ENCODE measurements at regions not wholly inside any gene's neighbourhood (a gene's known extent, or its start where the extent isn't known, plus 50 kb on each side); places are given as distances from the start of the nearest gene placed in this dataset.

GRCh38 chr17:69761767-69762321 is 313.2 kb upstream of the KCNJ16 start:
- CTCF ChIA-PET = no interaction called here
- POLR2A ChIA-PET = interaction anchor here (0.7 kb wide), 1 partner anchor 10 kb away, joined by 3 read pairs; no protein-coding TSS in a partner anchor
- no peak for DNase-seq
- Histone ChIP-seq H3K27ac (ENCODE audit: insufficient read depth in 1 of 2, low read depth in 1 of 2, low read length in 2 of 2, poor library complexity in 1 of 2, severe bottlenecking in 2 of 2) (no peak overlapping the region), H3K4me3 (ENCODE audit: control insufficient read depth in 1 of 7, extremely low read depth in 1 of 7, insufficient read depth in 4 of 7, low read depth in 2 of 7, low read length in 6 of 7) (no peak overlapping the region), H3K4me1 (ENCODE audit: control extremely low read depth in 1 of 4, control insufficient read depth in 4 of 4, insufficient read depth in 4 of 4, low read length in 3 of 4) (peaks cover 0 to 6% (median 0%) of the 10 kb centered on the region in 4 experiments), H3K27me3 (replicated peaks in 2 of 5; ENCODE audit: control insufficient read depth in 4 of 5, insufficient read depth in 5 of 5, low read length in 4 of 5) (no peaks in the 10 kb centered on the region), H3K36me3 (ENCODE audit: control insufficient read depth in 4 of 4, insufficient read depth in 4 of 4, low read length in 3 of 4) (no peaks in the 10 kb centered on the region), H3K9me3 (ENCODE audit: control extremely low read depth in 1 of 5, control insufficient read depth in 4 of 5, insufficient read depth in 2 of 5, low read depth in 1 of 5, low read length in 4 of 5) (no peaks in the 10 kb centered on the region)
- WGBS (ENCODE audit: insufficient coverage) = 95% methylated on average over 3 of the region's 4 CpGs

GRCh38 chr17:69762359-69762758 is 312.7 kb upstream of the KCNJ16 start:
- WGBS (ENCODE audit: insufficient coverage) = 83% methylated on average over 1 of the region's 1 CpG
- Histone ChIP-seq H3K4me1 (ENCODE audit: control extremely low read depth in 1 of 4, control insufficient read depth in 4 of 4, insufficient read depth in 4 of 4, low read length in 3 of 4) (peaks cover 0 to 6% (median 0%) of the 10 kb centered on the region in 4 experiments), H3K27ac (ENCODE audit: insufficient read depth in 1 of 2, low read depth in 1 of 2, low read length in 2 of 2, poor library complexity in 1 of 2, severe bottlenecking in 2 of 2) (no peak overlapping the region), H3K9me3 (ENCODE audit: control extremely low read depth in 1 of 5, control insufficient read depth in 4 of 5, insufficient read depth in 2 of 5, low read depth in 1 of 5, low read length in 4 of 5) (no peaks in the 10 kb centered on the region), H3K36me3 (ENCODE audit: control insufficient read depth in 4 of 4, insufficient read depth in 4 of 4, low read length in 3 of 4) (no peaks in the 10 kb centered on the region), H3K4me3 (ENCODE audit: control insufficient read depth in 1 of 7, extremely low read depth in 1 of 7, insufficient read depth in 4 of 7, low read depth in 2 of 7, low read length in 6 of 7) (no peak overlapping the region), H3K27me3 (replicated peaks in 2 of 5; ENCODE audit: control insufficient read depth in 4 of 5, insufficient read depth in 5 of 5, low read length in 4 of 5) (no peaks in the 10 kb centered on the region)
- ChIA-PET CTCF (no interaction called here), POLR2A (no interaction called here)
- DNase-seq = no peak

- H3K4me3 ChIP-seq (ENCODE audit: control insufficient read depth in 1 of 7, extremely low read depth in 1 of 7, insufficient read depth in 4 of 7, low read depth in 2 of 7, low read length in 6 of 7) = no peak overlapping the region
- DNase-seq = no peak
- no peaks in the 10 kb centered on the region for H3K27me3 ChIP-seq (replicated peaks in 2 of 5; ENCODE audit: control insufficient read depth in 4 of 5, insufficient read depth in 5 of 5, low read length in 4 of 5)
- no peaks in the 10 kb centered on the region for H3K36me3 ChIP-seq (ENCODE audit: control insufficient read depth in 4 of 4, insufficient read depth in 4 of 4, low read length in 3 of 4)
- H3K9me3 ChIP-seq (ENCODE audit: control extremely low read depth in 1 of 5, control insufficient read depth in 4 of 5, insufficient read depth in 2 of 5, low read depth in 1 of 5, low read length in 4 of 5) = no peaks in the 10 kb centered on the region
- ChIA-PET CTCF (no interaction called here), POLR2A (interaction anchor here (0.6 kb wide), 1 partner anchor 117 kb away, joined by 3 read pairs; no protein-coding TSS in a partner anchor)
- H3K4me1 ChIP-seq (ENCODE audit: control extremely low read depth in 1 of 4, control insufficient read depth in 4 of 4, insufficient read depth in 4 of 4, low read length in 3 of 4) = peaks cover 0 to 6% (median 0%) of the 10 kb centered on the region in 4 experiments
- H3K27ac ChIP-seq (ENCODE audit: insufficient read depth in 1 of 2, low read depth in 1 of 2, low read length in 2 of 2, poor library complexity in 1 of 2, severe bottlenecking in 2 of 2) = no peak overlapping the region
- WGBS (ENCODE audit: insufficient coverage) = no CpG with 5 or more reads among the region's 2 CpGs
Observed at GRCh38 chr17:69762766-69763165, 312.3 kb upstream of the KCNJ16 start.

DNA sequence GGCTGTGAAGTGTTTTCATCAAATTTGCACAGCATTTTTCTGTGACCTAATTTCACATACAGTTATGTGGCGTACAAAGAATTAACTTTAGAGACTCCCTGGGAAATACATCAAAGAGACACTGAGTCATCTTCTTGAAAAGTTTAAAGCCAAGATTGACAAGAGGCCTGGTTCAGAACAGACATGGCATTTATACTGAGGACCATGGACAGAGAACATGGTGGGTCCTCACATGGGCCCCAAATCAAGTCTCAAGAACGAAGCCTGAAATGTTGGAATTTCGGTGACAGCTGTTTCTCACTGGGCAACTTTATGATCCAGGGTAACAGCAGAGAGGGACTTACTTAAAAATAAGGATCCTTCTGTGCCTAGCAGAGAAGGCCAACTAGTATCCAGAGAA is 311.5 kb upstream of the KCNJ16 start:
- H3K27me3 ChIP-seq (replicated peaks in 2 of 5; ENCODE audit: control insufficient read depth in 4 of 5, insufficient read depth in 5 of 5, low read length in 4 of 5) = no peaks in the 10 kb centered on the region
- CTCF ChIA-PET = no interaction called here
- no peak overlapping the region for H3K4me3 ChIP-seq (ENCODE audit: control insufficient read depth in 1 of 7, extremely low read depth in 1 of 7, insufficient read depth in 4 of 7, low read depth in 2 of 7, low read length in 6 of 7)
- H3K4me1 ChIP-seq (ENCODE audit: control extremely low read depth in 1 of 4, control insufficient read depth in 4 of 4, insufficient read depth in 4 of 4, low read length in 3 of 4) = peaks cover 0 to 6% (median 0%) of the 10 kb centered on the region in 4 experiments
- POLR2A ChIA-PET = no interaction called here
- no peaks in the 10 kb centered on the region for H3K36me3 ChIP-seq (ENCODE audit: control insufficient read depth in 4 of 4, insufficient read depth in 4 of 4, low read length in 3 of 4)
- 100% methylated on average over 1 of the region's 3 CpGs for WGBS (ENCODE audit: insufficient coverage)
- H3K9me3 ChIP-seq (ENCODE audit: control extremely low read depth in 1 of 5, control insufficient read depth in 4 of 5, insufficient read depth in 2 of 5, low read depth in 1 of 5, low read length in 4 of 5) = no peaks in the 10 kb centered on the region
- DNase-seq = no peak
- H3K27ac ChIP-seq (ENCODE audit: insufficient read depth in 1 of 2, low read depth in 1 of 2, low read length in 2 of 2, poor library complexity in 1 of 2, severe bottlenecking in 2 of 2) = no peak overlapping the region

- no peak for DNase-seq
- 100% methylated on average over 1 of the region's 1 CpG for WGBS (ENCODE audit: insufficient coverage)
- ChIA-PET CTCF (no interaction called here), POLR2A (no interaction called here)
- no peak overlapping the region for H3K27ac ChIP-seq (ENCODE audit: insufficient read depth in 1 of 2, low read depth in 1 of 2, low read length in 2 of 2, poor library complexity in 1 of 2, severe bottlenecking in 2 of 2)
- H3K9me3 ChIP-seq (ENCODE audit: control extremely low read depth in 1 of 5, control insufficient read depth in 4 of 5, insufficient read depth in 2 of 5, low read depth in 1 of 5, low read length in 4 of 5) = no peaks in the 10 kb centered on the region
- H3K4me1 ChIP-seq (ENCODE audit: control extremely low read depth in 1 of 4, control insufficient read depth in 4 of 4, insufficient read depth in 4 of 4, low read length in 3 of 4) = peaks cover 0 to 6% (median 0%) of the 10 kb centered on the region in 4 experiments
- no peaks in the 10 kb centered on the region for H3K36me3 ChIP-seq (ENCODE audit: control insufficient read depth in 4 of 4, insufficient read depth in 4 of 4, low read length in 3 of 4)
- H3K4me3 ChIP-seq (ENCODE audit: control insufficient read depth in 1 of 7, extremely low read depth in 1 of 7, insufficient read depth in 4 of 7, low read depth in 2 of 7, low read length in 6 of 7) = no peak overlapping the region
- no peaks in the 10 kb centered on the region for H3K27me3 ChIP-seq (replicated peaks in 2 of 5; ENCODE audit: control insufficient read depth in 4 of 5, insufficient read depth in 5 of 5, low read length in 4 of 5)
Observed at GRCh38 chr17:69764146-69764545, 310.9 kb upstream of the KCNJ16 start.

DNA sequence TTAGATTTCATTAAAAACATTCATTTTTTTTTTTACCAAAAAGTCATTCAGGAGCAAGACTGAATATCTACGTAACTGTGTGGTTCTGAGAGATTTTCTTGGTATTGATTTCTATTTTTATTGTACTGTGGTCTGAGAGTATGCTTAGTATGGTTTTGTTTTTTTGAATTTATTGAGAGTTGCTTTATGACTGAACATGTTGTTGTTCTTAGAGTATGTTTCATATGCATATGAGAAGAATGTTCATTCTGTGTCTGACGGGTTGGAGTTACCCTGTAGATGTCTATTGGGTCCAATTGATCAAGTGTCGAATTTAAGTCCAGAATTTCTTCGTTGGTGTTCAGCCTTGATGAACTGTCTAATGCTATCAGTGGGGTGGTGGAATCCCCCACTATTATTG is 306.0 kb upstream of the KCNJ16 start:
- Histone ChIP-seq H3K36me3 (ENCODE audit: control insufficient read depth in 4 of 4, insufficient read depth in 4 of 4, low read length in 3 of 4) (no peaks in the 10 kb centered on the region), H3K4me1 (ENCODE audit: control extremely low read depth in 1 of 4, control insufficient read depth in 4 of 4, insufficient read depth in 4 of 4, low read length in 3 of 4) (no peaks in the 10 kb centered on the region), H3K27ac (ENCODE audit: insufficient read depth in 1 of 2, low read depth in 1 of 2, low read length in 2 of 2, poor library complexity in 1 of 2, severe bottlenecking in 2 of 2) (no peak overlapping the region), H3K27me3 (replicated peaks in 2 of 5; ENCODE audit: control insufficient read depth in 4 of 5, insufficient read depth in 5 of 5, low read length in 4 of 5) (no peaks in the 10 kb centered on the region), H3K4me3 (ENCODE audit: control insufficient read depth in 1 of 7, extremely low read depth in 1 of 7, insufficient read depth in 4 of 7, low read depth in 2 of 7, low read length in 6 of 7) (no peak overlapping the region), H3K9me3 (ENCODE audit: control extremely low read depth in 1 of 5, control insufficient read depth in 4 of 5, insufficient read depth in 2 of 5, low read depth in 1 of 5, low read length in 4 of 5) (no peaks in the 10 kb centered on the region)
- DNase-seq = no peak
- POLR2A ChIA-PET = no interaction called here
- WGBS (ENCODE audit: insufficient coverage) = 96% methylated on average over 3 of the region's 4 CpGs
- CTCF ChIA-PET = no interaction called here

- no peak overlapping the region for H3K27ac ChIP-seq (ENCODE audit: insufficient read depth in 1 of 2, low read depth in 1 of 2, low read length in 2 of 2, poor library complexity in 1 of 2, severe bottlenecking in 2 of 2)
- no peaks in the 10 kb centered on the region for H3K27me3 ChIP-seq (replicated peaks in 2 of 5; ENCODE audit: control insufficient read depth in 4 of 5, insufficient read depth in 5 of 5, low read length in 4 of 5)
- CTCF ChIA-PET = no interaction called here
- POLR2A ChIA-PET = no interaction called here
- no CpG with 5 or more reads among the region's 3 CpGs for WGBS (ENCODE audit: insufficient coverage)
- no peak for DNase-seq
- H3K36me3 ChIP-seq (ENCODE audit: control insufficient read depth in 4 of 4, insufficient read depth in 4 of 4, low read length in 3 of 4) = no peaks in the 10 kb centered on the region
- no peaks in the 10 kb centered on the region for H3K4me1 ChIP-seq (ENCODE audit: control extremely low read depth in 1 of 4, control insufficient read depth in 4 of 4, insufficient read depth in 4 of 4, low read length in 3 of 4)
- no peaks in the 10 kb centered on the region for H3K9me3 ChIP-seq (ENCODE audit: control extremely low read depth in 1 of 5, control insufficient read depth in 4 of 5, insufficient read depth in 2 of 5, low read depth in 1 of 5, low read length in 4 of 5)
- no peak overlapping the region for H3K4me3 ChIP-seq (ENCODE audit: control insufficient read depth in 1 of 7, extremely low read depth in 1 of 7, insufficient read depth in 4 of 7, low read depth in 2 of 7, low read length in 6 of 7)
Observed at GRCh38 chr17:69773081-69773480, 301.9 kb upstream of the KCNJ16 start.

Measured in common myeloid progenitor, CD34-positive (primary cell).